ENCODE measurements at regions not wholly inside any gene's neighbourhood (a gene's known extent, or its start where the extent isn't known, plus 50 kb on each side); places are given as distances from the start of the nearest gene placed in this dataset.

DNA sequence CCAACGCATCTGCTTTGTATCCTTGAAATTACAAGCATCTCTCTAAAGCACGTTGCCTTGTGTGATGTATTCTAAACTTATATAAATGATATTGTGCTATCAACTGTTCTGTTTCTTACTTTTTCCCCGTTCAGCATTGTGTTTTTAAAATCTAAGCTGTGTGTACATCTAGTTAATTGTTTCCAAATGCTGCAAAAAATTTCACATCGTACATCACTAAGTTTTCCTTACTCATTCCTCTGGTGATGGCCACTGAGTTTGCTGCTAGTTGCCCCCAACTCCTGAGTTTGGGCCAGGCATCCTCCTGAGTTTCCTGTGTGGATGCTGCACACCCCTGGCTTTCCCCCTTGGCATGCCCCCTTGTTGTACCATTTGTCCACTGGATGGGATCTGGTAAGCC, 139.7 kb downstream of the MYCN start (continued):
- no peak for TF ChIP-seq KDM1A (IDR thresholded peaks at IDR 0.05; ENCODE audit: borderline replicate concordance, low read length)
- TF ChIP-seq CBX8 (IDR thresholded peaks at IDR 0.05; ENCODE audit: borderline replicate concordance, low read depth, low read length): no peak
- TF ChIP-seq RBBP5 (IDR thresholded peaks at IDR 0.05; ENCODE audit: borderline replicate concordance, low read depth, low read length): no peak
- no peak for TF ChIP-seq SP4 (IDR thresholded peaks at IDR 0.05; ENCODE audit: low read length)
- no peak for TF ChIP-seq POLR2AphosphoS5 (IDR thresholded peaks at IDR 0.05; ENCODE audit: low read depth, low read length)
- TF ChIP-seq CBX5 (IDR thresholded peaks at IDR 0.05; ENCODE audit: low read depth, low read length): no peak
- TF ChIP-seq, protein P1, sequence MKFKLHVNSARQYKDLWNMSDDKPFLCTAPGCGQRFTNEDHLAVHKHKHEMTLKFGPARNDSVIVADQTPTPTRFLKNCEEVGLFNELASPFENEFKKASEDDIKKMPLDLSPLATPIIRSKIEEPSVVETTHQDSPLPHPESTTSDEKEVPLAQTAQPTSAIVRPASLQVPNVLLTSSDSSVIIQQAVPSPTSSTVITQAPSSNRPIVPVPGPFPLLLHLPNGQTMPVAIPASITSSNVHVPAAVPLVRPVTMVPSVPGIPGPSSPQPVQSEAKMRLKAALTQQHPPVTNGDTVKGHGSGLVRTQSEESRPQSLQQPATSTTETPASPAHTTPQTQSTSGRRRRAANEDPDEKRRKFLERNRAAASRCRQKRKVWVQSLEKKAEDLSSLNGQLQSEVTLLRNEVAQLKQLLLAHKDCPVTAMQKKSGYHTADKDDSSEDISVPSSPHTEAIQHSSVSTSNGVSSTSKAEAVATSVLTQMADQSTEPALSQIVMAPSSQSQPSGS (IDR thresholded peaks at IDR 0.05; ENCODE audit: low read length): no peak
- TF ChIP-seq, protein P2, sequence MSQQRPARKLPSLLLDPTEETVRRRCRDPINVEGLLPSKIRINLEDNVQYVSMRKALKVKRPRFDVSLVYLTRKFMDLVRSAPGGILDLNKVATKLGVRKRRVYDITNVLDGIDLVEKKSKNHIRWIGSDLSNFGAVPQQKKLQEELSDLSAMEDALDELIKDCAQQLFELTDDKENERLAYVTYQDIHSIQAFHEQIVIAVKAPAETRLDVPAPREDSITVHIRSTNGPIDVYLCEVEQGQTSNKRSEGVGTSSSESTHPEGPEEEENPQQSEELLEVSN (IDR thresholded peaks at IDR 0.05): no peak
- TF ChIP-seq NANOG (IDR thresholded peaks at IDR 0.05; ENCODE audit: insufficient read depth, low read depth, low read length, poor library complexity, severe bottlenecking): no peak

Measured in H1 (cell line).